Mesendoderm (in vitro differentiated cells): ENCODE measurements at regions not wholly inside any gene's neighbourhood (a gene's known extent, or its start where the extent isn't known, plus 50 kb on each side); places are given as distances from the start of the nearest gene placed in this dataset.
A peak's percentile ranks its signal among the peaks of the same experiment; 100 is the strongest.

Source experiments
- DNase-seq: peaks from one replicate; pipeline ENCODE4 v3.0.0; 2013
- H2AK5ac ChIP-seq: 2 replicates; pipeline ENCODE4 v1.6.1; 2013; ENCODE audit warnings: low read length, inconsistent platforms
- H2BK120ac ChIP-seq: 2 replicates; pipeline ENCODE4 v1.6.1; 2013; ENCODE audit warnings: low read depth, mild to moderate bottlenecking, low read length, moderate library complexity, mixed read lengths
- H2BK15ac ChIP-seq: replicated peaks from 2 replicates; pipeline ENCODE4 v1.6.1; 2013; ENCODE audit warnings: low read depth, mild to moderate bottlenecking, moderate library complexity
- H2BK5ac ChIP-seq: 2 replicates; pipeline ENCODE4 v1.6.1; 2013; ENCODE audit warnings: low read length, inconsistent platforms
- H3K18ac ChIP-seq: 2 replicates; pipeline ENCODE4 v1.6.1; 2013; ENCODE audit warnings: mild to moderate bottlenecking, low read length, mixed read lengths
- H3K23ac ChIP-seq: one replicate; pipeline ENCODE4 v1.6.1; 2013; ENCODE audit warnings: low read length
- H3K27ac ChIP-seq: 2 replicates; pipeline ENCODE4 v1.5.1; 2013; ENCODE audit warnings: low read depth, mild to moderate bottlenecking, inconsistent platforms, low read length, moderate library complexity
- H3K27me3 ChIP-seq: 2 replicates; pipeline ENCODE4 v1.6.1; 2013; ENCODE audit warnings: low read length, control low read depth, mild to moderate bottlenecking, inconsistent platforms; ENCODE audit not compliant: insufficient read depth, poor library complexity
- H3K36me3 ChIP-seq: 2 replicates; pipeline ENCODE4 v1.6.1; 2013; ENCODE audit warnings: low read length, inconsistent platforms; ENCODE audit not compliant: control insufficient read depth, insufficient read depth
- H3K4ac ChIP-seq: one replicate; pipeline ENCODE4 v1.6.1; 2013; ENCODE audit warnings: low read depth, mild to moderate bottlenecking, low read length, moderate library complexity
- H3K4me1 ChIP-seq: 2 replicates; pipeline ENCODE4 v1.6.1; 2013; ENCODE audit warnings: low read depth, low read length, inconsistent platforms; ENCODE audit not compliant: control insufficient read depth
- H3K4me2 ChIP-seq: 2 replicates; pipeline ENCODE4 v1.6.1; 2013; ENCODE audit warnings: low read length
- H3K4me3 ChIP-seq: 2 replicates; pipeline ENCODE4 v1.5.1; 2013; ENCODE audit warnings: mild to moderate bottlenecking, low read length
- H3K56ac ChIP-seq: one replicate; pipeline ENCODE4 v1.6.1; 2013; ENCODE audit warnings: low read length
- H3K79me1 ChIP-seq: 2 replicates; pipeline ENCODE4 v1.6.1; 2013; ENCODE audit warnings: low read length, inconsistent platforms
- H3K79me2 ChIP-seq: 2 replicates; pipeline ENCODE4 v1.6.1; 2013; ENCODE audit warnings: mild to moderate bottlenecking, low read length; ENCODE audit not compliant: control insufficient read depth, insufficient read depth
- H3K9ac ChIP-seq: 2 replicates; pipeline ENCODE4 v1.6.1; 2013; ENCODE audit warnings: low read length, inconsistent platforms
- H4K5ac ChIP-seq: one replicate; pipeline ENCODE4 v1.6.1; 2013; ENCODE audit warnings: low read length
- H4K8ac ChIP-seq: one replicate; pipeline ENCODE4 v1.6.1; 2013; ENCODE audit warnings: low read depth, mild to moderate bottlenecking, control low read depth, low read length, moderate library complexity
- WGBS: extraction: QIAGEN DNeasy Blood & Tissue Kit; methylation state at CpG from one replicate; pipeline ENCODE4 v1.1.7; 2013; ENCODE audit warnings: low lambda C conversion rate, missing lambda C conversion rate; ENCODE audit not compliant: insufficient coverage; ENCODE audit errors: extremely low coverage; 5-methylcytosine and 5-hydroxymethylcytosine counted together

DNA sequence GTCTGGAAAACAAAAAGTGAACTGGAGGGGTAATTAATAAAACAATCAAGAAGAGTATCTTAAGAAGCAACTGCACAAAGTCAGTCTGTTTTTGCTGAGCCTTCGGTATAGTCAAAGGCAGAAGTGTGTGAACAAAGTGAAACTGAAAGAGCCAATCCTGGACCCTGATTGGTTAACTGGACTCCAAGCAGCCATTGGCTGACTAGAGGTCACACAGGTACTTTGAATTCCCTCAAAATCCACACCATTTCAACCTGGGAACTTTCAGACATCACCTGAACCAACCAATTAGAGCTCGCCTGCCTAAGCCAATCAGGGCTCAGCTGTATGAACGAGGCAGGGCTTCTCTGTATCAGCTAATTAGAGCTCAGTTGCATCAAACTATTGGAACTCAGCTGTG lies 286.7 kb downstream of the TLE4 start:
- no peaks in the 10 kb centered on the region for H3K27me3 ChIP-seq
- no peaks in the 10 kb centered on the region for H3K79me1 ChIP-seq
- H3K4me1 ChIP-seq = no peaks in the 10 kb centered on the region
- H3K9ac ChIP-seq = no peak overlapping the region
- no peak overlapping the region for H2BK15ac ChIP-seq
- no CpG with 5 or more reads among the region's 3 CpGs for WGBS
- no peak overlapping the region for H3K23ac ChIP-seq
- H3K27ac ChIP-seq = no peak overlapping the region
- no peak overlapping the region for H4K5ac ChIP-seq
- no peak overlapping the region for H3K56ac ChIP-seq
- H4K8ac ChIP-seq = no peak overlapping the region
- no peaks in the 10 kb centered on the region for H3K36me3 ChIP-seq
- no peak overlapping the region for H2AK5ac ChIP-seq
- no peak overlapping the region for H2BK120ac ChIP-seq
- no peak for DNase-seq
- H3K4me2 ChIP-seq = no peak overlapping the region
- no peak overlapping the region for H2BK5ac ChIP-seq
- H3K4me3 ChIP-seq = no peak overlapping the region
- H3K18ac ChIP-seq = no peak overlapping the region
- no peak overlapping the region for H3K4ac ChIP-seq
- H3K79me2 ChIP-seq = no peaks in the 10 kb centered on the region

DNA sequence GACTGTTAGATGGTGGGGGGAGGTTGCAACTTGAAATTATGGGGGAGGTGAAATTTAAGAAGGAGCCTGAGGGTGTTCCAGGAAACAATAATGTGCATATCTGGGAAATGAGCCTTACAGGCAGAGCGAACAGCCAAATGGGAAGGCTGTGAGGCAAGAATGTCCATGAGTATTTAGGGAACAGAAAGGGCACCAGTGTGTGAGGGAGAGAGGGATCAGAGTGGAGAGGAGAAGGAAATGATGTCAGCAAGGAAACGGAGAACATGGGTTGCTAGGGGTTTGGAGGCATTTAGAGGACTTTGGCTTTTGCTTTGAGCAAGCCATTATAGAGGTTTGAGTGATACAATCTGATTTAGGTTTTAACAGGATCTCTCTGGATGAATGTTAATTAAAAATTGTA lies 285.4 kb downstream of the TLE4 start:
- no CpG with 5 or more reads among the region's 2 CpGs for WGBS
- no peak overlapping the region for H4K5ac ChIP-seq
- H4K8ac ChIP-seq = no peak overlapping the region
- no peak overlapping the region for H3K9ac ChIP-seq
- H2BK5ac ChIP-seq = no peak overlapping the region
- no peaks in the 10 kb centered on the region for H3K36me3 ChIP-seq
- no peak overlapping the region for H2BK15ac ChIP-seq
- H3K56ac ChIP-seq = no peak overlapping the region
- no peak overlapping the region for H3K18ac ChIP-seq
- no peaks in the 10 kb centered on the region for H3K27me3 ChIP-seq
- no peak overlapping the region for H2AK5ac ChIP-seq
- DNase-seq = no peak
- no peaks in the 10 kb centered on the region for H3K79me1 ChIP-seq
- H3K4me2 ChIP-seq = no peak overlapping the region
- H3K4me1 ChIP-seq = no peaks in the 10 kb centered on the region
- H3K23ac ChIP-seq = no peak overlapping the region
- H3K79me2 ChIP-seq = no peaks in the 10 kb centered on the region
- H3K27ac ChIP-seq = no peak overlapping the region
- no peak overlapping the region for H3K4ac ChIP-seq
- H2BK120ac ChIP-seq = no peak overlapping the region
- H3K4me3 ChIP-seq = no peak overlapping the region

GRCh38 chr9:79847074-79847473 lies 275.3 kb downstream of the TLE4 start:
- Histone ChIP-seq H3K4me2 (no peak overlapping the region), H3K23ac (no peak overlapping the region), H3K4ac (no peak overlapping the region), H3K36me3 (no peaks in the 10 kb centered on the region), H3K56ac (no peak overlapping the region), H3K18ac (no peak overlapping the region), H2AK5ac (no peak overlapping the region), H4K5ac (no peak overlapping the region), H3K79me1 (no peaks in the 10 kb centered on the region), H3K4me3 (no peak overlapping the region), H2BK5ac (no peak overlapping the region), H3K79me2 (no peaks in the 10 kb centered on the region), H3K27me3 (no peaks in the 10 kb centered on the region), H4K8ac (no peak overlapping the region), H2BK15ac (no peak overlapping the region), H3K27ac (no peak overlapping the region), H3K9ac (no peak overlapping the region), H2BK120ac (no peak overlapping the region), H3K4me1 (no peaks in the 10 kb centered on the region)
- DNase-seq = no peak

GRCh38 chr9:79829566-79830302 lies 258.0 kb downstream of the TLE4 start:
- Histone ChIP-seq H3K36me3 (no peaks in the 10 kb centered on the region), H3K4me3 (no peak overlapping the region), H3K4ac (no peak overlapping the region), H2AK5ac (no peak overlapping the region), H3K56ac (no peak overlapping the region), H2BK120ac (no peak overlapping the region), H3K23ac (no peak overlapping the region), H2BK15ac (no peak overlapping the region), H3K9ac (no peak overlapping the region), H4K5ac (no peak overlapping the region), H3K4me2 (no peak overlapping the region), H3K18ac (no peak overlapping the region), H3K27ac (no peak overlapping the region), H3K4me1 (no peaks in the 10 kb centered on the region), H3K79me2 (no peaks in the 10 kb centered on the region), H2BK5ac (no peak overlapping the region), H3K27me3 (no peaks in the 10 kb centered on the region), H3K79me1 (no peaks in the 10 kb centered on the region), H4K8ac (no peak overlapping the region)
- no peak for DNase-seq
- no CpG with 5 or more reads among the region's 7 CpGs for WGBS

DNA sequence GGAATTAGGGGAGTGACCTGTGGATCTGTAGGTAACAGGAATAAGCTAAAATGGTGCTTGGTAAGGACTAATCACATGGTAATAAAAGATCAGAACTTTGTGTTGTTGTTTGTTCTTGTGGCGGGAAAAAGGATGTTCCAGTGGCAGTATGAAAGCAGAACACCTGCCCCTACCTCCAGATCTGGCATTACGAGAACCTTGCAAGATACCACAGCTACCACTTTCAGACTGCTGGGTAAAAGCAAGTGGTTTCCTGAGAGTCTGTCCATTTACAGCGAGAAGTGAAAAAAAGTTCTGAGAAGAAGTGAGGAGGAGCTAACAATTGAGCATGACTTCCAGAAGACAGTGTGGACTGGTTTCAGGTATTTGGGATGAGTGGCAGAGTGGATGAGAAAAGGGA lies 252.5 kb downstream of the TLE4 start:
- Histone ChIP-seq H3K4ac (no peak overlapping the region), H4K8ac (no peak overlapping the region)
- no CpG with 5 or more reads among the region's 3 CpGs for WGBS

DNA sequence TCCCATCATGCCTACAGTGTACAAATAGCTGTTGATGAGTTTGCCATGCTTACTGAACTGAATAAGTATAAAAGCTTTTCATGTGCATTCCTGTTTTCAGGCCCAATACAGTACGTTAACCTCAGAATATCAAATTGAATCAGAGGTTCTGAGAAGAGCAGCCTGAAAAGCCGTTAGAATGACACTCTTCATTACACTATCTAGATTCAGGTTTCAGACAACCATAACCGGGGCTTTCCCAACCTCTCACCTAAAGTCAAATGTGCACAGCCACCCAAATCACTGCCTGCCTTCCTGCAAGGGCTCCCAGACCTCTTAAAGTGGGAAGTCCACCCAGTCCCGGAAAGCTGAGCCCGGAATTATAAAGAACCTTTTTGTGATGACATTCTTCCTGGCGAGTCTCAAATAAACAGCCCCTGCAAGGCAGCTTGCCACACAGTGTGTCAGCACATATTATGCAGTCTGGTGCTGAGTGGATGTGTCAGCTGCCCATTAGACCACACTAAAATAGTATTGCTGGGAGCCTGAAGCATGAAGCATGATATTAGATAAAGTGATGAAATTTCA lies 245.8 kb downstream of the TLE4 start:
- H3K4me2 ChIP-seq = no peak overlapping the region
- H4K5ac ChIP-seq = no peak overlapping the region
- no peaks in the 10 kb centered on the region for H3K79me1 ChIP-seq
- H2BK15ac ChIP-seq = no peak overlapping the region
- no peak overlapping the region for H3K4me3 ChIP-seq
- H3K4ac ChIP-seq = no peak overlapping the region
- no peak overlapping the region for H3K27ac ChIP-seq
- H3K56ac ChIP-seq = no peak overlapping the region
- no peak overlapping the region for H2BK5ac ChIP-seq
- H3K9ac ChIP-seq = no peak overlapping the region
- no peak overlapping the region for H2AK5ac ChIP-seq
- no peak overlapping the region for H2BK120ac ChIP-seq
- DNase-seq = no peak
- H3K23ac ChIP-seq = no peak overlapping the region
- H3K36me3 ChIP-seq = no peaks in the 10 kb centered on the region
- no peak overlapping the region for H4K8ac ChIP-seq
- H3K27me3 ChIP-seq = no peaks in the 10 kb centered on the region
- H3K79me2 ChIP-seq = no peaks in the 10 kb centered on the region
- no CpG with 5 or more reads among the region's 6 CpGs for WGBS
- no peaks in the 10 kb centered on the region for H3K4me1 ChIP-seq
- H3K18ac ChIP-seq = peak overlapping the region; percentile 52

More for the DNA sequence above, 252.5 kb downstream of the TLE4 start:
- no peak overlapping the region for H3K23ac ChIP-seq
- no peak overlapping the region for H3K27ac ChIP-seq
- H3K4me1 ChIP-seq = no peaks in the 10 kb centered on the region
- H3K4me2 ChIP-seq = no peak overlapping the region
- H3K36me3 ChIP-seq = no peaks in the 10 kb centered on the region
- H2AK5ac ChIP-seq = no peak overlapping the region
- H3K79me1 ChIP-seq = no peaks in the 10 kb centered on the region
- no peak overlapping the region for H3K56ac ChIP-seq
- H2BK15ac ChIP-seq = no peak overlapping the region
- DNase-seq = no peak
- H3K79me2 ChIP-seq = no peaks in the 10 kb centered on the region
- no peak overlapping the region for H3K4me3 ChIP-seq
- H2BK5ac ChIP-seq = no peak overlapping the region
- H4K5ac ChIP-seq = no peak overlapping the region
- H3K18ac ChIP-seq = no peak overlapping the region
- H2BK120ac ChIP-seq = no peak overlapping the region
- no peaks in the 10 kb centered on the region for H3K27me3 ChIP-seq
- H3K9ac ChIP-seq = no peak overlapping the region
